HG02938 (cell line): ENCODE measurements at regions not wholly inside any gene's neighbourhood (a gene's known extent, or its start where the extent isn't known, plus 50 kb on each side); places are given as distances from the start of the nearest gene placed in this dataset.

Source experiments
- ATAC-seq: cut with Tn5 transposase; IDR thresholded peaks from one replicate; pipeline ENCODE4 v1.9.1; 2021; ENCODE audit warnings: mild to moderate bottlenecking, moderate library complexity; ENCODE audit not compliant: unreplicated experiment

GRCh38 chr1:110816945-110817344 lies 56.0 kb upstream of the CD53 start:
- no peak for ATAC-seq

- ATAC-seq: no peak
These were observed 61.4 kb upstream of the CD53 start for GRCh38 chr1:110811529-110811928.

- no peak for ATAC-seq
These were observed 72.9 kb upstream of the CD53 start for GRCh38 chr1:110800079-110800478.

GRCh38 chr1:110798691-110799256 lies 74.2 kb upstream of the CD53 start:
- ATAC-seq: no peak

GRCh38 chr1:110788673-110789072 lies 84.3 kb upstream of the CD53 start:
- ATAC-seq: no peak

- ATAC-seq: peak; percentile 68
These were observed 85.4 kb upstream of the CD53 start for GRCh38 chr1:110787328-110788071.

- ATAC-seq: peak; percentile 57
These were observed 86.1 kb upstream of the CD53 start for GRCh38 chr1:110786802-110787327.

GRCh38 chr1:110785612-110786011 lies 87.3 kb upstream of the CD53 start:
- ATAC-seq: no peak

GRCh38 chr1:110785055-110785454 lies 87.9 kb upstream of the CD53 start:
- ATAC-seq: no peak

- no peak for ATAC-seq
These were observed 89.5 kb upstream of the CD53 start for GRCh38 chr1:110783292-110783918.

GRCh38 chr1:110781525-110781924 lies 91.4 kb upstream of the CD53 start:
- no peak for ATAC-seq

- no peak for ATAC-seq
These were observed 92.1 kb upstream of the CD53 start for GRCh38 chr1:110780600-110781484.

- no peak for ATAC-seq
These were observed 93.3 kb upstream of the CD53 start for GRCh38 chr1:110779636-110780035.

- no peak for ATAC-seq
These were observed 94.1 kb upstream of the CD53 start for GRCh38 chr1:110778821-110779220.

- ATAC-seq: no peak
These were observed 95.7 kb upstream of the CD53 start for GRCh38 chr1:110777228-110777627.

- ATAC-seq: no peak
These were observed 98.5 kb upstream of the CD53 start for GRCh38 chr1:110774398-110774797.

GRCh38 chr1:110773813-110774212 lies 99.1 kb upstream of the KCNA3 start:
- ATAC-seq: no peak

GRCh38 chr1:110771245-110772022 lies 96.7 kb upstream of the KCNA3 start:
- ATAC-seq: no peak

- ATAC-seq: no peak
These were observed 96.1 kb upstream of the KCNA3 start for GRCh38 chr1:110770832-110771231.

- ATAC-seq: no peak
These were observed 93.9 kb upstream of the KCNA3 start for GRCh38 chr1:110768605-110769004.
